HG03039 (cell line): ENCODE measurements at regions not wholly inside any gene's neighbourhood (a gene's known extent, or its start where the extent isn't known, plus 50 kb on each side); places are given as distances from the start of the nearest gene placed in this dataset.
"Not testable (repeated sequence)": the region's sequence is repeated elsewhere in the genome, so short reads cannot be mapped to it uniquely, and the experiment has no call there.

ENCODE experiments used
- ATAC-seq: cut with Tn5 transposase; IDR thresholded peaks from one replicate; pipeline ENCODE4 v1.9.1; 2021; ENCODE audit warnings: mild to moderate bottlenecking, moderate library complexity; ENCODE audit not compliant: unreplicated experiment

- not testable (repeated sequence) for ATAC-seq
Measured at GRCh38 chr1:148279002-148279542, 127.0 kb upstream of the NBPF11 start.

- not testable (repeated sequence) for ATAC-seq
Measured at GRCh38 chr1:148277865-148278279, 125.8 kb upstream of the NBPF11 start.

GRCh38 chr1:148267066-148267465, 115.0 kb upstream of the NBPF11 start:
- not testable (repeated sequence) for ATAC-seq

- no peak for ATAC-seq
Measured at GRCh38 chr1:148264374-148265276, 112.5 kb upstream of the NBPF11 start.

GRCh38 chr1:148263906-148264255, 111.8 kb upstream of the NBPF11 start:
- ATAC-seq: peak; percentile 9

- ATAC-seq: peak; percentile 66
Measured at GRCh38 chr1:148263128-148263905, 111.2 kb upstream of the NBPF11 start.

- ATAC-seq: not testable (repeated sequence)
Measured at GRCh38 chr1:148261684-148262083, 109.6 kb upstream of the NBPF11 start.

GRCh38 chr1:148257886-148258285, 105.8 kb upstream of the NBPF11 start:
- not testable (repeated sequence) for ATAC-seq

GRCh38 chr1:148254611-148255429, 102.7 kb upstream of the NBPF11 start:
- not testable (repeated sequence) for ATAC-seq

- ATAC-seq: not testable (repeated sequence)
Measured at GRCh38 chr1:148253808-148254207, 101.7 kb upstream of the NBPF11 start.

GRCh38 chr1:148248798-148249197, 96.7 kb upstream of the NBPF11 start:
- not testable (repeated sequence) for ATAC-seq

- not testable (repeated sequence) for ATAC-seq
Measured at GRCh38 chr1:148246258-148246861, 94.3 kb upstream of the NBPF11 start.

- ATAC-seq: not testable (repeated sequence)
Measured at GRCh38 chr1:148245843-148246242, 93.8 kb upstream of the NBPF11 start.

GRCh38 chr1:148245443-148245842, 93.4 kb upstream of the NBPF11 start:
- ATAC-seq: not testable (repeated sequence)

GRCh38 chr1:148233250-148233649, 81.2 kb upstream of the NBPF11 start:
- ATAC-seq: not testable (repeated sequence)

GRCh38 chr1:148228846-148229245, 76.8 kb upstream of the NBPF11 start:
- ATAC-seq: not testable (repeated sequence)

GRCh38 chr1:148222399-148223159, 70.5 kb upstream of the NBPF11 start:
- ATAC-seq: not testable (repeated sequence)

GRCh38 chr1:148221593-148221992, 69.5 kb upstream of the NBPF11 start:
- not testable (repeated sequence) for ATAC-seq

- not testable (repeated sequence) for ATAC-seq
Measured at GRCh38 chr1:148219229-148219628, 67.1 kb upstream of the NBPF11 start.
